CD4-positive, alpha-beta T cell treated with Interleukin-1 beta for 1 hour (primary cell): ENCODE measurements at regions not wholly inside any gene's neighbourhood (a gene's known extent, or its start where the extent isn't known, plus 50 kb on each side); places are given as distances from the start of the nearest gene placed in this dataset.
"Not testable (repeated sequence)": the region's sequence is repeated elsewhere in the genome, so short reads cannot be mapped to it uniquely, and the experiment has no call there.

Experiments used
- DNase-seq, 2 donors: peaks; one replicate each; pipeline ENCODE4 v3.0.0-alpha.2; 2020 to 2022

DNA sequence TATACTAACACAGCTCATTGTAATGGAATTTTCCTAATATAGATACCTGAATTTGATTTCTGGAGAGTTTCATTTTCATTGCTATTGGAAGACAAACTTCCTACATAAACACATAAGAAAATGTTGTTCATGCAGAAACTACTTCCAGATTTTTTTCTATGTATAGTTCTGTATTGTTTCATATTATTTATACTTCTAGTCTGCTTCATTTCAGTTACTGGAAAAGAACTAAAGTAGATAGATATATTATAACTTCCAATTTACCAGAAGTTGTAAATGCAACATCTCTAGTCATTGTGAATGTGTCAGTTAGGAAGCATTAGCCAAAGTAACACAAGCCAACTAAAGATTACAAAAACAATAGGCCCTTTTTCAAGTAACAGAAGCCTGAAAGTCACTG, 147.3 kb upstream of the ZNF385D start:
- DNase-seq, result no peak

DNA sequence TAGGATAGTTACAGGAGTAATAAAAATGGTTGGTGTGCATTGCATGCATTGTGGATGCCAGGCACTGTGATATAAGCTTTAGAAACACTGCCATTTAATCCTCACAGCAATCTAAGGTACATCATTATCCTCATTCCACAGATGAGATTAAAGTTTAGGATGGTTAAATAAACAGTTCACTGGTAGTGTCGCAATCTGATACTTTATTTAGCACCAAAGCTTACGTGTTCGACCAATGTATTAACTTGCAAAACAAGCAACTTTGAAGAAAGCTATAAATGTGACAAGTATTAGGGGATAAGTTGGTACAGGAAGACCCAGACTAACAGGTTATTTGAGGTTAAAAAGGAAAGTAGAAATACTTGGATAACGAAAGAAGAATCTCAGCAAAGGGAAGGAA, 150.5 kb upstream of the ZNF385D start:
- DNase-seq, result no peak

DNA sequence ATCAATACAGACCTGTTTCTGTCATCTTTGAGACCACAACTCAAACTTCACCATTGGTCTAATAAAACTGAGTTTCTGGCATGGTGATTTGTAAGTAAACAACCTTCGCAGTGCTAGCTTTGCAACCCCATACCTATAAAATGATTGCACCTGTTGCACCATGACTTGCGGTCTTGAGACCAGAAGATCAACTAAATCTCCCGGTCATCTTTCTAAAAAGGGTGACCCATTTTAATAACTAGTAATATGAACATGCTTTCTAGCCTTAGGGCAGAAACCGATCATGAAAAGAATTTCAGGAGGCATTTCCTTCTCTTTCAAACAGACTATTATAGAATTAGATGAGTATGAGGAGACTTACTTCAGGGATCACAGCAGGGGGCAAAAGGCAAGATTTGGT, 151.9 kb upstream of the ZNF385D start:
- no peak for DNase-seq

DNA sequence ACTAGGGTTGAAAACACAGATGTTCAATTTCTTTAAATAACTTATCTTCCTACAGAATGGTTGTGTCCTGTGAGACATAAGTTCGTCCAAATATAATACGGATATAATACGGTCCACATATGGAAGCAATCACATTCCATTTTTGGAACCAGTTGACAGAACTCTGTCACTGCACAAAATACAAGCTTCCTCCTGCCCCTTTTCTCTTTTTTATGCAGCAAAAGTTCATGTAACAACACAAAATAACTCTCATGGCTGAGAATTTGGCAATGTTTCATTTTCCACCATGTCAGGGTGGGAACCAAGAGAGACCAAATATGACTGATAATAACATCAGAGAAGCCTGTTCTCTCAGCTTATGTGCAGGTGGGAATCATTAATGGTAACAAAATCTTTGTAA, 158.1 kb upstream of the ZNF385D start:
- DNase-seq, result no peak

DNA sequence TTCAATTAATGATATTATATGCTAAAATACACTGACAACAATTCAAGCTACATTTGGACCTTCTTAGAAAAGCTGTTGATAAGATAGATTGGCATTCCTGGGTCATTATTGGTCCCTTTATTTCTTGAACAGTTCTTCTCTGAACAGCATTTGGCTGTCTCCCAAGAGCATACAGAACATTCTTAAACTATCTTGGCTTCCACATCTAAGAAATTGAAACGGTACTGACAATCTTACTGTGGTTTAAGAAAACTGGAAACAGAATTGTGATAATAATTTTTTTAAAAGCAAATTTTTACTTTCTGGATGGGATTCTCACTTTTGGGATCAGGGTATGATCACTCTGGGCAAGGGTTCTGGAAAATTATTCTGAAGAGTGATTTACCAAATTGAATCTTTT, 161.7 kb upstream of the ZNF385D start:
- DNase-seq, result no peak

DNA sequence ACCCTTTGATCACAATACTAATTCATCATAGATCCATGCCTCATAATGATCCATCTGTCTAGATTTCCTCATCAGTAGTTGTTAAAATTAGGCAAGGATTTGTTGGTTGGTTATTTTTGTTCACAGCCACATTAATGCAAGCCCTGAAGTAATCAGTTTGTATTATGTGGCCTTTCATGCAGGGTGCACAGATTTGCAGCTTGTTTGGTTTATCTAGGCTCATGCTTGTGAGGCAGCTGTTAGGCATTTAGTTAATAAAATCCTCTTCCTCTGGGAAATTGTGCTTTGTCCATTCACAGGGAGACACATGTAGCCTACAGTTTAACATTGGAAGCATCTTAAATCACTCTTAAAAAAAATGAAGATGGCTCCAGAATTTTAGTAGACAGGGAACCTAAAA, 162.8 kb upstream of the ZNF385D start:
- DNase-seq, result no peak

DNA sequence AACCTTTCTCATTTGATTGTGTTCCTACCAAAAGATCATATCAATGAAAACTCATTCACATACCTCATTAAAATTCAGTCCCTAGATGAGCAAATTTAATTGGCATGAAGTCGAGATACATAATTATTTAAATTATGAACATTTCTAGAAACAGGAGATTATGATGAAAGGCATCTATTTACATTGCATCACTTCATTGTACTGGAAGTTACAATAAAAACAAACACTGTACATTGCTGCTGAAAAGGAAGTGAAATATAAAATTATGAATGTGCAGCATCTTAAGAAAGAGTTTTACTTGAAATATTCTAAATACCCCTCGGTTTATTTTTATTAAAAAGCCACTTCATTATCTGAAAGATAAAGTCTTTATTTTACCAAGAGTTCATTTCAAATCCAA, 163.4 kb upstream of the ZNF385D start:
- DNase-seq, result no peak

DNA sequence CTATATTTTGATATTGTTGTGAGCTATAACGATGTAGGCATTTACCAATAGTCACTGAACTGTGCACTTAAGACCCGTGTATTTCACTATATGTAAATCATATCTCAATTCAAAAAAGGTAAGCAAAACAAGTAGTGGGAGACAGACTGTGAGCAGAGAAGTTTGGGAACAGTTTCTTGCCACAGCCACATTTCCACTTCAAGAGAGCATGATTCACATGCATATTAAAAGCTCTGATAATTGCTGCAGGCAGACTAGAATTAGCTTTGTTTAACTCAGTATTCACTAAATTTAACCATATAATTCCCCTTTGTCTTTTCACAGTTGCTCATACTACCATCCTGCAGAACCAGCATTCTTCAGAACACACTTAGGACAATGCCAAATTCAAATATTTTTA, 168.4 kb upstream of the ZNF385D start:
- no peak for DNase-seq

DNA sequence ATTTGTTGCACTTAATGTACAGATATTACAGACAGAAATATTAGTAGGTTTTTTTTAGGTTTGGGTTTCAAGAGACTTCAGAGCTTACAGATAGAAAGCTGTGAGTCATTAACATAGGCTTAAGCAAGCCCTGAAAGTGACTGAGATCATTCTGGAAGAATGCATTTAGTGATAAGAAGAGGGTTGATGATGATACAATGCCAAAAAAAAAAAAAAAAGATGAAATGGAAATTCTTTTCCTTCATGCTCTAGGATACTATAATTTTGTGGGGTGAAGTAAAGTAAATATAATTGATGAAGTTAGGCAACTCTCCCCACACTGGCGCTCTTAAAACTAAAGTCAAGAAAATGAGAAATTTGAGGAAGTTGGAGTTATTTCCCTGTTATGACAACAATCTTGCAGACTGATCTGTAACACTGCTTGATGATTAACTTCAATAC, 169.4 kb upstream of the ZNF385D start:
- DNase-seq, result no peak

DNA sequence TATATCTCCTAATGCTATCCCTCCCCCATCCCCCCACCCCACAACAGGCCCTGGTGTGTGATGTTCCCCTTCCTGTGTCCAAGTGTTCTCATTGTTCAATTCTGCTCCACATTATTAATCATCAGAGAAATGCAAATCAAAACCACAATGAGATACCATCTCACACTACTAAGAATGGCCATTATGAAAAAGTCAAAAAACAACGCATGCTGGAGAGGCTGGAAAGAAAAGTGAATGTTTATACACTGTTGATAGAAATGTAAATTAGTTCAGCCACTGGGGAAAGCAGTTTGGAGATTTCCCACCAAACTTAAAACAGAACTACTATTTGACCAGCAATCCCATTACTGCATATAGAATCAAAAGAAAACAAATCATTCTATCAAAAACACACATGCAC, 172.1 kb upstream of the ZNF385D start:
- not testable (repeated sequence) for DNase-seq

DNA sequence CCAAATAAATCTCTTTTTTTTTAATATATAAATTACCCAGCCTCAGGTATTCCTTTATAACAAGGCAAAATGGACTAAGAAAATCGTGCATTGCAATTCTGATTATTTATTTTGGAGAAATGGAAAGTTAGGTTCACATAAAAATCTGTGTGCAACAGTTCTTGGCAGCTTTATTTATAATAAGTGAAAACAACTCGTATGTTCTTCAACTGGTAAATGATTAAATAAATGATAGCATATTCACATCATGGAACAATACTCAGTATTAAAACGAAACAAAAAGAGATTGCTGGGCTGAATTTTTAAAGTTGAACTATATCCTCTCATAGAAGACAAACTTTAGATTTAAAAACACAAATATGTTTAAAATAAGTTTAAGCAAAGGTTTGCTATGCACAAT, 176.3 kb upstream of the ZNF385D start:
- DNase-seq, result no peak

DNA sequence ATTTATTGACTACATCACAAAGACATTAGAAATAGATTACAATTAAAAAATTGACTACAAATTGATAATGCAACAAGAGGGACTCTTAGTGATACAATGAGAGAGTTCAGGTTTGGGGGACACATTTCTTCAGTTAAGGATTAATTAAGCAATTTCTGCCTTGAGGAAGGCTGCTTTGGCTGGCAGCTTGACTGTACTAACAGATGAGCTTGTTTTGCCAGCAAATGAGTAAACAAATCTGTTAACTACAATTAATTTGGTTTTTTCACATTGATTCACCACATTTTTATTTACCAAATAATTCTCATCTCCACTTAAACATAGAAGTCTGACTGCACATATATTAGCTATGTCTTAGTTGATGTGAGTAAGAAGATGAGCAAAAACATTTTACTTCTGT, 183.6 kb upstream of the ZNF385D start:
- no peak for DNase-seq

DNA sequence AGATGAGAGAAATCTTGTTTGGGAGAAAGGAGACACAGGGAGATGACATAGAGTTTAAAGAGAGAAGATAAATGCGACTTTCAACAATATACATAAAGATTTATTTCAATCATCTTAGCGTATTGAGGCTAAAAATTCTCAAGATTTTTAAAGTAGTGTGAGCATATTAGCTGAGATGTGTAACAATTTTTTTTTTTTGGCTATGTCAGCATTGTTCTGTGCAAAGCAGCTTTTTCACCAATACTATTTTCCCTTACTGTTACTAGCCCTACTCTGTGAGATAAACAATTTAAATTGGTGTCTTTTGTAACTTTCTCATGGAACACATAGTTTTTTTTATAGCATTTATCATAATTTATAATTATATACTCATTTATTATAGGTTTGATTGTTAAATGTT, 185.2 kb upstream of the ZNF385D start:
- DNase-seq, result no peak

DNA sequence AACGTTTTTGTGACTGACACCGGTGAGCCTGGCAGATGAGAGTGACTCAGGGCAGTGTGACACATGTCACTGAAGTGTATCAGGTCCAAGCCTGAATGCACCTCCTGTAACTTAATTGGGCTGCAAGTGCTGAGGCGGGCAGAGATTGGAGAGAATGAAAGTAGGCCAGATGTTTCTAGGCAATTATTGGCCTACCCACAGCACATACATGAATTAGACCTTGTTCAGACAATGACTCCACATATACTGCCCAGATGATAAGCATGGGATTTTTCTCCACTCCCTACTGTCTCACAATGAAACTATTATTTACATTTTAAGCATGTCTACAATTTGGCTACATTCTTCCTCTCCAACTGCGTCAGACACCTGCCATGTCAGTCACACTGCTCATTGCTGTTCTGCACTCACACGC, 187.3 kb upstream of the ZNF385D start:
- no peak for DNase-seq

DNA sequence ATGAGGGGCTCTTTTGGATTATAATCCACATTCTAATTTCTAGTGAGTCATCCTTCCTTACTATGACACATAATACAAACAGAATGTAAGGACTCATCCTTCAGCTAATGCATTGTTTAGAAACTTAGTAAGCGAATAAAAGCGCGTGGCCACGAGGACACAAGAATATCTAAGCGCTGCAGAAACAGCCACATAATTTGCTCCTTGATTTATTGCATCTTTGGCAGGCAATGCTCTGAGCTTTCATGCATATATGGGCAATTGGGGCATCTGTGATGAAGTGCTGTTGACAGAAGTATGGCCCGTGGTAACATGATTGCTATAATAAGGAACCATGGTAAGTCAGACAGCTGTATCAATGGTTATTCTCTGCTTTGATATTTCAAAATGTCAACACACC, 191.3 kb upstream of the ZNF385D start:
- DNase-seq, result no peak

DNA sequence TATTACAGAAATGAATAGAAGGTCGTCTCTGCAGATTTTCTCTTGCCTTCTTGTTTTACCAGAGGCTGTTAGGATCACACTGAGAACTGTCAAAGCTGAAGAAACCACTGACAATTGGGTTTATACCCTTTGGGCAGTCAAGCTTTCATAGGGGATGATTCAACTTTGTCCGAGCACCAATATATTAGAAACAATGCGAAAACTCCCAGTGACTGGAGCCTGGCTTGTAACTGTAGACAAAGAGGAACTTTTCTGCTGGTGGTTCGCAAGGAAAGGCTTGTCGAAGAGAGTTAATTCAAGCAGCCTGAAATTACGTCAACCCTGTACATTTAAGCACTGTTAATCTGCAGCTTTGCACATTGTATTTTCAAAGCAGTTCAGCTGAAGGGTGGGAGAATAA, 193.2 kb upstream of the ZNF385D start:
- no peak for DNase-seq

DNA sequence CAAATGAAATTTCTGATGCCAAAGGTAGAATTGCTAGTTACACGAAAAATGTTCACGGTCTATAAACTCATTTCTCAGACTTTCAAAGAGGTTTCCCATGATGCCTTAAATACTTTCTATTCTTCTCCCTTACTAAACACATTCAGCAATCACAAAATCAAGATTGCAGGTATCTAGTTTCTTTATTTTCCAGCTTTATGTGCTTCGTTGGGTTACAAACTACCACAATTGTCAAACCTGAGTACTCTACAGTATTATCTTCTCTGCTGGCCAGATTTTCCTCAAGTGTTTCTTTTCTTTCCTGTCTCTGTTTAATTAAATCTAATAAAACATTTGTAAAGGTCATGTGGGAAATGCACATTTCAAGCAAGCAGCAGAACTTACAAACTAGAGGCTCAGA, 201.8 kb upstream of the ZNF385D start:
- no peak for DNase-seq

DNA sequence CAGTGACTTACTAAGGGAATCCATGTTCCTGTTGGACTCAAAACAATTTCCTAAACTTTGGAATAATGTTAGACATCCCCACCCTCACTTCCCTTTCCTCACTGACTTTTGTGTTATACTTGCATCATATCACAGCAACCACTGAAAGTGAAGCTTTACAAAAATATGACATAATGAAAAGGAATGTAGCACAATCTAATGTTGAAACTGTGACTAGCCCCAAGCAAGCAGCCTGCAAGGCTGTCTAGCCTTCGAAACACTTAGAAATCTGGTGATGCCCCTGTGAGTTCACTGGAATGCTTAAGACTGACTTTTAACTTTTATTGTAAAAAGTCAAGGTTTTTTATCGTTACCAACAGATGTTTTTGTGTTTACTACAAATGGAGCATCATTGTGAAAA, 203.7 kb upstream of the ZNF385D start:
- DNase-seq, result no peak

DNA sequence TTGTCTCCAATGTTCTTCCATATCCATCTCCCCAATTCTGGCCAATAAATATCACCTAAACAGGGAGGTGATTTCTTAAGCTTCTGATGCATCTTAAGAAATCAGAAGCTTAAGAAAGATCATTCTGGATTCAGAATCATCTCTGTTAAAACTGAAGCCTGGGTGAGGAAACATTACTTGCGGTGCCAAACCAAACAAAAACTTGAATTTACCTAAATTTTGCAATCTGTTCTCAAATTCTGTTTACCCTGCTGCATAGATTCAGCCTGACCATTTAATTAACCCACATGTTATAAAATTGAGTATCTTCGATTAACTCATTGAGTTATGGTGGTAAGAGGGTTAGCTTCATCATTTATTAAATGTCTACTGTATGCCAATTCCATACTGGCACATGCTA, 204.4 kb upstream of the ZNF385D start:
- no peak for DNase-seq

DNA sequence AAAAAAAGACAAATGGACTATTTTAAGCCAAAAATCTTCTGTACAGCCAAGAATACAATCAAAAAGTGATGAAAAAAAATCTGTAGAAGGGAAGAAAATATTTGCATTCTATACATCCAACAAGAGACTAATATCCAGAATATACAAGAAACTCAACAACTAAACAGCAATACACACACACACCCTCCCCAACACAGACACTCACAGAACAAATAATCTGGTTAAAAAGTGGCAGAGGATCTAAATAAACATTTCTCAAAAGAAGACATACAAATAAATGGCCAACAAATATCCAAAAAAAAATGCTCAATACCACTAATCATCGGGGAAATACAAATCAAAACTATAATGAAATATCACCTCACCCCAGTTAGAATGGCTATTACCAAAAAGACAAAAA, 209.0 kb upstream of the ZNF385D start:
- DNase-seq, result no peak

DNA sequence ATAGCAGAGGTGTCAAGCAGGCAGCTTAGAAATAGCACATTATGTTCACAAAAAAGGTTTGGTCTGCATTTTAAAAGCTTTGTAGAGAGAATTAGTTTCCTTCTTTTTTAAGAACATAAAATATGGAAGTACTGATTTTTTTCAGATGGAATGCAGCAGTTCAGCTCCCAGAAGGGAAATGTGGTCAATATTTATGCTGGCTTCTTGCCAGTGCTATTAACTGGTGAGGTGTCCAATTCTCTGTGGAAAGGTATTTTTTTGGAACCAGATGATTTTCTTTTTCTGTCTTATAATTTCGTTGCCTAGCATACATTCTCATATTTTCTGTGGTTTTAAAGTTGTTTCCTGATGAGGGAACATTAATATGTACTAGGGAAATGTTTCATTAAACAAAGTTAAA, 211.4 kb upstream of the ZNF385D start:
- DNase-seq, result no peak

DNA sequence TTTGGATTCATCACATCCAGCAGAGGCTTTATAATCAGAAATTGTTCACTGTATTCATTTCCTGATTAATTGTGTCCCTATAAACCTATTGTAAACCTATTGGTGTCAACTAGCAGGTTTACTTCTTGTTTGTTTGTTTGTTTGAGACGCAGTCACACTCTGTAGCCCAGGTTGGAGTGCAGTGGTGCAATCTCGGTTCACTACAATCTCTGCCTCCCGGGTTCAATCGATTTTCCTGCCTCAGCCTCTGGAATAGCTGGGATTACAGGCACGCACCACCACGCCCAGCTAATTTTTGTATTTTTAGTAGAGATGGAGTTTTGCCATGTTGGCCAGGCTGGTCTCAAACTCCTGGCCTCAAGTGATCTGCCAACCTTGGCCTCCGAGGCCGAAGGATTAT, 215.4 kb upstream of the ZNF385D start:
- not testable (repeated sequence) for DNase-seq

DNA sequence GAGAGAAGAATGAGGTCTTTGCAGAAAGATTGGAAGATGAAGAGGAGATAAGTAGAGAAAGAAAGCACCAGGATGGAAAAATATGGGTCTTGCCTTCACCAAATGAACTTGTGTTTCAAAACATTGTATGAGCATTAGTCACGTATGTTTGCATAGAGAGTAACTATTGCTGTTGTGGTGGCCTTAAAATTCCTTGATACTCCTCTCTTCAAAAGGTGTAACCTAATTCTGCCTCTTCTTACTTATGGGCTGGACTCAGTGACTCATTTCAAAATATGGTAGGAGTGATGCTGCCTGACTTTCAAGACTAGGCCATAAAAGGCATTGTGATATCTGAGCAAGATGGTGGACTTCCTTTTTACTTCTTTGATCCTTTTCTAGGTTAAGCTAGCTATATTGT, 228.7 kb upstream of the ZNF385D start:
- DNase-seq, result no peak

DNA sequence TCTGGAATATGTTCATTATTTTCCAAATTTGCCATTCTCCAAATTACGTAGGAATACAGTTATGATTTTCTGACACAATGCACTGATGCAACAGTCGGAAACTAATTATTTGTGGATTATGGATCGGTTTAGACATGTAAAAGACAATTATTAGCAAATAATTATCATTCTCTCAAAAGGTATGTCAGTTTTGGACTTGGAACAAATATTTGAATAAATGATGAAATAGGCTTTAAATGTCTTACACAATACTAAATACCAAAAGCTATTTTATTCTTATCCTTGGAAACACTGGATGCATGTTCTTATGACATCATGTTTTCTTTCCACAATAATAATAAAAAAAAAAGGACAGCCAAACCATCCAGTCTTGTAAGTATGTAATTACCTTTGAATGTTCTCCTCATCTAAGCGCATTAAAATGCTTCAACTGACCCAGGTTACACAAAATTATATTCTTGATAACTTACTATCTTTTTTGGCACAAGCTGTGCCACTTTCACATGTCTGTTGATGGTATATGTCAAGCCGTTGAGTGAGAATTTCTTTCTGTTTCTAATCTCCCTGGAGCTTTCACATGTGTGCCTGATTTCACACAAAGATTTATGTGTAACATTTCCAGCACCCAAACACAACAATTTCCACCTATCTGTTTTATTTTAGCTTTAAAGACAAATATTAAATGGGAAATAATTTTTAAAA, 238.5 kb upstream of the ZNF385D start:
- DNase-seq, result no peak

DNA sequence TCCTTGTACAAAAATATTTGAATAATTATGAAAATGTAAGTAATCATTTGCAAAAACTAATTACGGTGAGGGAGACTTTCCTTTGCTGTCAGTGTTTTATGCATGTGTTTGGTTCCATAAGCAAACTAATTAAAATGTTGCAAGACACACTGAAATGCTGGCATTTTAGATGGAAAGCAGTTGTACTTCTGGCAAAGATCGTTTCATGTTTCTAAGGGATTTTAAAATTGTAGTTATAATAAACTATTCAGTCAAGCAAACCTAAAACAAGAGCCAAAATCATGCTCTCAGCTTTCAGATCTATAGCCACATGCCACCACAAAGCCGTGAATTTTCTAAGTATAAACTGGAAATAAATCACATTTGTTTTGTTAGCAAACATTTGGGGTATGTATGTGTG, 240.1 kb upstream of the ZNF385D start:
- no peak for DNase-seq
